ENCODE measurements at regions not wholly inside any gene's neighbourhood (a gene's known extent, or its start where the extent isn't known, plus 50 kb on each side); places are given as distances from the start of the nearest gene placed in this dataset.

DNA sequence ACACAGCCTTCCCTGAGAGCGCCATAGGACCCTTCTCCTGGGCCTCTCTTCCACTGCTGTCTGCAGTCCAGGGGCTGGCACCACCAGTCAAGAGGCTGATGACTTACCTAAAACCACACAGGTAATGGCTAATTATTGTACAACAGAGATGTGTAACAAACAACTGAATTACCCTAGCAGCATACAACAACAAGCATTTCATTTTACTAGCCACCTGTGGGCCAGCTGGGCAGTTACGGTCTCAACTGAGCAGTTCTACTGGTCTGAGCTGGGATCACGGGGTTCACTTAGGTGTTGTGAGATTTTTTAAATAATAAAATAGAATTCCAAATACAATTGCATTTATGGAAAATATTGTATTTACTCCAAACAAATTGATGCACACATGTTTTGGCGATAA, 431.9 kb downstream of the TNS3 start:
- no peak overlapping the region for H3K27ac Mint-ChIP-seq (ENCODE audit: low read depth, unreplicated experiment)

DNA sequence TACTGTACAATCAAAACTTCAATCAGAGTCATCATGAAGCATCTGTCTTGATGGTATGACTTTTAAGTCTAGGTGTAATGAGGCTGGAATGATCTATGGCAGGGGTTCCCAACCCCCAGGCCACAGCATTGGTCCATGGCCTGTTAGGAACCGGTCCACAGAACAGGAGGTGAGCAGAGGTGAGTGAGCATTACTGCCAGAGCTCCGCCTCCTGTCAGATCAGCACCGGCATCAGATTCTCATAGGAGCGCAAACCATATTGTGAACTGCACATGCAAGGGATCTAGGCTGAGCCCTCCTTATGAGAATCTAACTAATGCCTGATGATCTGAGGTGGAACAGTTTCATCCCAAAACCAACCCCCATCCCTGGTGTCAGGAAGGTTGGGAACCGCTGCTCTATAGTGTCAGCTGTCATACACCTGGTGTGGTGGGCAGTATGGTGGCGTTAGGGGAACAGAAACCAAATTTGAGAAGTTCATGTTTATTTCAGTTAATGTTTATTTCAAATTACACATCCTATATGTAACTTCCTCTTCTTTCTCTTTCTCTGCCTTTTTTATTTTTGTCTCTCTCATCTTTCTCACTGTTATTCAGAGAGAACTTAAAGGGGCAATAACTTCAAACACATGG, 432.6 kb downstream of the TNS3 start:
- no TSS peak for BruUV-seq (replicated peaks)
- H3K36me3 Mint-ChIP-seq (ENCODE audit: insufficient read depth, unreplicated experiment), result no peaks in the 10 kb centered on the region
- no peaks in the 10 kb centered on the region for H3K9me3 Mint-ChIP-seq (ENCODE audit: unreplicated experiment)
- H3K27ac Mint-ChIP-seq (ENCODE audit: low read depth, unreplicated experiment), result no peak overlapping the region
- TF ChIP-seq CTCF (IDR thresholded peaks at IDR 0.05; ENCODE audit: unreplicated experiment), result no peak
- intact Hi-C loops (cut with micrococcal nuclease), result no loop called here
- ChIA-PET POLR2A (no interaction called here), CTCF (no interaction called here)
- peaks cover 8% of the 10 kb centered on the region for H3K27me3 Mint-ChIP-seq (ENCODE audit: insufficient read depth, unreplicated experiment)
- no peak for DNase-seq (ENCODE audit: unreplicated experiment)
- H3K4me1 Mint-ChIP-seq (ENCODE audit: insufficient read depth, unreplicated experiment), result peaks cover 10% of the 10 kb centered on the region
- no peak overlapping the region for H3K4me3 Mint-ChIP-seq (ENCODE audit: unreplicated experiment)

More for the DNA sequence above, 431.9 kb downstream of the TNS3 start:
- H3K4me1 Mint-ChIP-seq (ENCODE audit: insufficient read depth, unreplicated experiment), result peaks cover 10% of the 10 kb centered on the region
- no peaks in the 10 kb centered on the region for H3K9me3 Mint-ChIP-seq (ENCODE audit: unreplicated experiment)
- no peak overlapping the region for H3K4me3 Mint-ChIP-seq (ENCODE audit: unreplicated experiment)
- H3K27me3 Mint-ChIP-seq (ENCODE audit: insufficient read depth, unreplicated experiment), result peaks cover 8% of the 10 kb centered on the region
- no peaks in the 10 kb centered on the region for H3K36me3 Mint-ChIP-seq (ENCODE audit: insufficient read depth, unreplicated experiment)
- BruUV-seq (replicated peaks), result no TSS peak
- no peak for DNase-seq (ENCODE audit: unreplicated experiment)
- ChIA-PET CTCF (no interaction called here), POLR2A (no interaction called here)
- intact Hi-C loops (cut with micrococcal nuclease), result no loop called here
- no peak for TF ChIP-seq CTCF (IDR thresholded peaks at IDR 0.05; ENCODE audit: unreplicated experiment)

- no TSS peak for BruUV-seq (replicated peaks)
- ChIA-PET CTCF (no interaction called here), POLR2A (no interaction called here)
- Mint-ChIP-seq H3K4me3 (ENCODE audit: unreplicated experiment) (no peak overlapping the region), H3K27ac (ENCODE audit: low read depth, unreplicated experiment) (no peak overlapping the region), H3K9me3 (ENCODE audit: unreplicated experiment) (no peaks in the 10 kb centered on the region), H3K36me3 (ENCODE audit: insufficient read depth, unreplicated experiment) (no peaks in the 10 kb centered on the region), H3K4me1 (ENCODE audit: insufficient read depth, unreplicated experiment) (peaks cover 9% of the 10 kb centered on the region), H3K27me3 (ENCODE audit: insufficient read depth, unreplicated experiment) (peaks cover 8% of the 10 kb centered on the region)
- no peak for TF ChIP-seq CTCF (IDR thresholded peaks at IDR 0.05; ENCODE audit: unreplicated experiment)
- no peak for DNase-seq (ENCODE audit: unreplicated experiment)
- intact Hi-C loops (cut with micrococcal nuclease), result no loop called here
These were observed 433.2 kb downstream of the TNS3 start for GRCh38 chr7:47148536-47149207.

DNA sequence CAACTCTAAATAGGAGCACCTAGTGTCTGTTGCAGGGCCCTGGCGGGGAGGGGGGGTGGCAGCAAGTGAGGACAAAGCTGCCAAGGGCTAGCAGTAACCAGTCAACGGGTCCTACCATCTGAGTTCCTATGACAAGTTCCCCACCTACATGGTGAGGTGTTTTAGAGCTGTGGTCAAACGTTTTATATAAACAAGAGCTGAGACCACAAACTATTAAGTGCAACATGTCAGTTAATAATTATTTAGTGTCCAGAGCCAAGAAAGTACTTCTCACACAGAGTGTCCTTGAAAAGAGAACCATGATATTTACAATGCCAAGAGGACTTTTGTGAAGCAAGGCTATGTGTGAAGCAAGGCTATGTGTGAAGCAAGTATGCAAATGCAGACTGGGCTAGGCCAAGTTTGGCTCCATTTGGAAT, 434.7 kb downstream of the TNS3 start:
- POLR2A ChIA-PET, result interaction anchor here (0.6 to 1.1 kb wide), 2 partner anchors 12 to 900 kb away, joined by 3 read pairs; no protein-coding TSS in a partner anchor
- intact Hi-C loops (cut with micrococcal nuclease), result no loop called here

More for the DNA sequence above, 434.7 kb downstream of the TNS3 start:
- no TSS peak for BruUV-seq (replicated peaks)
- Mint-ChIP-seq H3K4me1 (ENCODE audit: insufficient read depth, unreplicated experiment) (peaks cover 2% of the 10 kb centered on the region), H3K27ac (ENCODE audit: low read depth, unreplicated experiment) (no peak overlapping the region), H3K27me3 (ENCODE audit: insufficient read depth, unreplicated experiment) (peaks cover 8% of the 10 kb centered on the region), H3K36me3 (ENCODE audit: insufficient read depth, unreplicated experiment) (no peaks in the 10 kb centered on the region), H3K9me3 (ENCODE audit: unreplicated experiment) (no peaks in the 10 kb centered on the region), H3K4me3 (ENCODE audit: unreplicated experiment) (no peak overlapping the region)
- CTCF ChIA-PET, result interaction anchor here (0.7 kb wide), 1 partner anchor 216 kb away, joined by 4 read pairs; no protein-coding TSS in a partner anchor
- no peak for DNase-seq (ENCODE audit: unreplicated experiment)
- TF ChIP-seq CTCF (IDR thresholded peaks at IDR 0.05; ENCODE audit: unreplicated experiment), result no peak
